GM10266 (cell line): ENCODE measurements at regions not wholly inside any gene's neighbourhood (a gene's known extent, or its start where the extent isn't known, plus 50 kb on each side); places are given as distances from the start of the nearest gene placed in this dataset.
"Not testable (repeated sequence)": the region's sequence is repeated elsewhere in the genome, so short reads cannot be mapped to it uniquely, and the experiment has no call there.

Experiments used
- DNase-seq: peaks from one replicate; pipeline ENCODE4 v3.0.0; 2012; ENCODE audit errors: extremely low spot score
- CTCF ChIP-seq: IDR thresholded peaks from 2 replicates; pipeline ENCODE4 v1.5.1; 2012; ENCODE audit warnings: mild to moderate bottlenecking, low read depth; ENCODE audit not compliant: control insufficient read depth, insufficient read depth; ENCODE audit errors: missing control alignments

DNA sequence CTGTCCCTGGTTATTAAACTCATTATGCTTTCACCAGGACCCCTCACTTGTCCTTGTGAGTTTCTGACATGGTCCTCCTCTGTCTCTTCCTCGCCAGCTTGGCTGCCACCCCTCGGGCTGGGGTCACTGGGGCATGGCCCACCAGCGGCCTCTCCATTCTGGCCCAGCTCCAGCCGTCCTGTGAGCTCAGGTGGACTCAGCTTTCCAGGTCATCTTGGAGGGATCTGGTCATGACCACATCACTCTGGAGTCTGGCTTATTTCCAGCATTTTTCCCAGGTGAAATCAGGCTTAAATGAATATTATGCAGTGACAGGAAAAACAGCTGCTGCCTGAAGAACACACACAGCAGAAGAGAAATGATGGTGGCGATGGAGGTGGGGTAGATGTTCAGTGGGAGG, 224.5 kb downstream of the ADAMTS15 start:
- no peak for TF ChIP-seq CTCF
- no peak for DNase-seq

GRCh38 chr11:130673698-130674097, 225.3 kb downstream of the ADAMTS15 start:
- TF ChIP-seq CTCF: no peak
- DNase-seq: no peak

- no peak for DNase-seq
- TF ChIP-seq CTCF: no peak
Measured at GRCh38 chr11:130674686-130675308, 226.4 kb downstream of the ADAMTS15 start.

- no peak for TF ChIP-seq CTCF
- DNase-seq: no peak
Measured at GRCh38 chr11:130675371-130675821, 227.0 kb downstream of the ADAMTS15 start.

DNA sequence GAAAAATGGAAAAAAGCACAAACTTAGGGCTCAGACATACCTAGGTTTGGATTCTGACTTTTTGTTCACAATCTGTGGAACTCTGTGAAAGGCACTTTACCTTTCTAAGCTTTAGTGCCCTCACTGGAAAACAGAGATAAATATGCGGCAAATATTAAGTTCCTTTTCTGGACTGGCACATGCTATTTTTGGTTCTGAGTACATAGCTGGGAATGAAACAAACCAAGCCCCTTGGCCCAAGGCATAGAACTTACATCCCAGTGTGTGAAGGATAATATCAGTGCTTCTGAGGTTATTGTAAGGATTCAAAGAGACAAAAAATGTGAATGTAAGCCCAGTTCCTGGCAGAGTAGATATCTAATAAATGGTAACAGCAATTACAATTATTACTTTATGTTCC, 227.5 kb downstream of the ADAMTS15 start:
- no peak for DNase-seq
- no peak for TF ChIP-seq CTCF

GRCh38 chr11:130677486-130678153, 229.2 kb downstream of the ADAMTS15 start:
- TF ChIP-seq CTCF: no peak
- DNase-seq: no peak

DNA sequence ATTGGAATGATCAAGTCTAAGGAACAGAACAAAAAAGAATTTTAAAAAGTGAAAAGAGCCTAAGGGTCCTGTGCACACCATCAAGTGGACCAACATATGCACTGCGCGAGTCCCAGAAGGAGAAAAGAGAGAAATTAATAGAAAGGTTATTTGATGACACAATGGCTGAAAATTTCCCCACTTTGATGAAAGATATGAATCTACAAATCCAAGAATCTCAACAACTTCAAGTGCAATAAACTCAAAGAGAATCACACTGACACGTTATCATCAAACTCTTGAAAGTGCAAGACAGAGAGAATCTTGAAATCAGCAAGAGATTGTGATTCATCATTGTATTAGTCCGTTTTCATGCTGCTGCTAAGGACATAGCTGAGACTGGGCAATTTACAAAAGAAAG, 230.8 kb downstream of the ADAMTS15 start:
- TF ChIP-seq CTCF: no peak
- DNase-seq: no peak

DNA sequence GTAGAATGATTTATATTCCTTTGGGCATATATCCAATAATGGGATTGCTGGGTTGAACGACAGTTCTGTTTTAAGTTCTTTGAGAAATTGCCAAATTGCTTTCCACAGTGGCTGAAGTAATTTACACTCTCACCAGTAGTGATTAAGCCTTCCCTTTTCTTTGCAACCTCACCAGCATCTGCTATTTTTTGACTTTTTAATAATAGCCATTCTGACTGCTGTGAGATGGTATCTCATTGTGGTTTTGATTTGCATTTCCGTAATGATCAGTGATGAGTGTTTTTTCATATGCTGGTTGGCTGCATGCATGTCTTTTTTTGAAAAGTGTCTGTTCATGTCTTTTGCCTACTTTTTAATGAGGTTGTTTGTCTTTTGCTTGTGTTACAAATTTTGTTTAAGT, 233.8 kb downstream of the SNX19 start:
- not testable (repeated sequence) for DNase-seq
